ENCODE measurements at regions not wholly inside any gene's neighbourhood (a gene's known extent, or its start where the extent isn't known, plus 50 kb on each side); places are given as distances from the start of the nearest gene placed in this dataset.

DNA sequence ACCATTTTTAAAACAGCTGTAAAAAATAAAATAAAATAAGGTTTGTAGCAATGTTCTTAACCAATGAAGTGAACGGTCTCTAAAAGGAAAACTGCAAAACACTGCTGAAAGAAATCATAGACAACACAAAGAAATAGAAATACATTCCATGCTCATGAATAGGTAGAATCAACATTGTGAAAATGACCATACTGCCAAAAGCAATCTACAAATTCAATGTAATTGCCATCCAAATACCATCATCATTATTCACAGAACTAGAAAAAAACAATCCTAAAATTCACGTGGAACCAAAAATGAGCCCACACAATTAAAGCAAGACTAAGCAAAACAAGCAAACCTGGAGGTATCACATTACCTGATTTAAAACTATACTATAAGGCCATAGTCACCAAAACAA, 67.6 kb upstream of the RGMB start:
- no peak overlapping the region for H3K27ac ChIP-seq (ENCODE audit: extremely low read depth, low read depth, low read length)
- no peaks in the 10 kb centered on the region for H3K36me3 ChIP-seq (ENCODE audit: control insufficient read depth in 2 of 2, insufficient read depth in 1 of 2, low read length in 2 of 2)
- TF ChIP-seq REPIN1 (tag by site-specific recombination; IDR thresholded peaks at IDR 0.05; ENCODE audit: low read depth), result no peak
- no peak for TF ChIP-seq TSHZ1 (tag by site-specific recombination; IDR thresholded peaks at IDR 0.05; ENCODE audit: borderline replicate concordance)
- TF ChIP-seq ZNF280C (tag by site-specific recombination; IDR thresholded peaks at IDR 0.05), result no peak
- TF ChIP-seq, protein P1, sequence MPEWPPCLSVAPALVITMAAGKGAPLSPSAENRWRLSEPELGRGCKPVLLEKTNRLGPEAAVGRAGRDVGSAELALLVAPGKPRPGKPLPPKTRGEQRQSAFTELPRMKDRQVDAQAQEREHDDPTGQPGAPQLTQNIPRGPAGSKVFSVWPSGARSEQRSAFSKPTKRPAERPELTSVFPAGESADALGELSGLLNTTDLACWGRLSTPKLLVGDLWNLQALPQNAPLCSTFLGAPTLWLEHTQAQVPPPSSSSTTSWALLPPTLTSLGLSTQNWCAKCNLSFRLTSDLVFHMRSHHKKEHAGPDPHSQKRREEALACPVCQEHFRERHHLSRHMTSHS (tag by site-specific recombination; IDR thresholded peaks at IDR 0.05), result no peak
- no peak for TF ChIP-seq GFI1B (tag by site-specific recombination; IDR thresholded peaks at IDR 0.05)
- TF ChIP-seq ZNF302 (tag by site-specific recombination; IDR thresholded peaks at IDR 0.05; ENCODE audit: low read depth), result no peak
- no peak for TF ChIP-seq ZNF707 (tag by site-specific recombination; IDR thresholded peaks at IDR 0.05)
- no peak for TF ChIP-seq TRIM28 (IDR thresholded peaks at IDR 0.05; ENCODE audit: borderline replicate concordance, low read length)
- TF ChIP-seq KLF1 (tag by site-specific recombination; IDR thresholded peaks at IDR 0.05), result no peak
- TF ChIP-seq, protein P2, sequence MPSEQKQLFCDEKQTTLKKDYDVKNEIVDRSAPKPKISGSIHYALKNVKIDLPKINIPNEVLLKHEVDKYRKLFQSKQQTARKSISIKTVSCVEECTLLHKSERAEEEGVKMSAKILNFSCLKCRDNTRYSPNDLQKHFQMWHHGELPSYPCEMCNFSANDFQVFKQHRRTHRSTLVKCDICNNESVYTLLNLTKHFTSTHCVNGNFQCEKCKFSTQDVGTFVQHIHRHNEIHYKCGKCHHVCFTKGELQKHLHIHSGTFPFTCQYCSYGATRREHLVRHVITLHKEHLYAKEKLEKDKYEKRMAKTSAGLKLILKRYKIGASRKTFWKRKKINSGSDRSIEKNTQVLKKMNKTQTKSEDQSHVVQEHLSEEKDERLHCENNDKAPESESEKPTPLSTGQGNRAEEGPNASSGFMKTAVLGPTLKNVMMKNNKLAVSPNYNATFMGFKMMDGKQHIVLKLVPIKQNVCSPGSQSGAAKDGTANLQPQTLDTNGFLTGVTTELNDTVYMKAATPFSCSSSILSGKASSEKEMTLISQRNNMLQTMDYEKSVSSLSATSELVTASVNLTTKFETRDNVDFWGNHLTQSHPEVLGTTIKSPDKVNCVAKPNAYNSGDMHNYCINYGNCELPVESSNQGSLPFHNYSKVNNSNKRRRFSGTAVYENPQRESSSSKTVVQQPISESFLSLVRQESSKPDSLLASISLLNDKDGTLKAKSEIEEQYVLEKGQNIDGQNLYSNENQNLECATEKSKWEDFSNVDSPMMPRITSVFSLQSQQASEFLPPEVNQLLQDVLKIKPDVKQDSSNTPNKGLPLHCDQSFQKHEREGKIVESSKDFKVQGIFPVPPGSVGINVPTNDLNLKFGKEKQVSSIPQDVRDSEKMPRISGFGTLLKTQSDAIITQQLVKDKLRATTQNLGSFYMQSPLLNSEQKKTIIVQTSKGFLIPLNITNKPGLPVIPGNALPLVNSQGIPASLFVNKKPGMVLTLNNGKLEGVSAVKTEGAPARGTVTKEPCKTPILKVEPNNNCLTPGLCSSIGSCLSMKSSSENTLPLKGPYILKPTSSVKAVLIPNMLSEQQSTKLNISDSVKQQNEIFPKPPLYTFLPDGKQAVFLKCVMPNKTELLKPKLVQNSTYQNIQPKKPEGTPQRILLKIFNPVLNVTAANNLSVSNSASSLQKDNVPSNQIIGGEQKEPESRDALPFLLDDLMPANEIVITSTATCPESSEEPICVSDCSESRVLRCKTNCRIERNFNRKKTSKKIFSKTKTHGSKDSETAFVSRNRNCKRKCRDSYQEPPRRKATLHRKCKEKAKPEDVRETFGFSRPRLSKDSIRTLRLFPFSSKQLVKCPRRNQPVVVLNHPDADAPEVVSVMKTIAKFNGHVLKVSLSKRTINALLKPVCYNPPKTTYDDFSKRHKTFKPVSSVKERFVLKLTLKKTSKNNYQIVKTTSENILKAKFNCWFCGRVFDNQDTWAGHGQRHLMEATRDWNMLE (tag by site-specific recombination; conservative IDR thresholded peaks at IDR 0.05; ENCODE audit: low read depth), result no peak
- no peak for TF ChIP-seq ZNF529 (tag by site-specific recombination; IDR thresholded peaks at IDR 0.05; ENCODE audit: insufficient replicate concordance)
- TF ChIP-seq ZNF776 (tag by site-specific recombination; IDR thresholded peaks at IDR 0.05; ENCODE audit: borderline replicate concordance), result no peak
- H3K4me1 ChIP-seq (ENCODE audit: control insufficient read depth, insufficient read depth, low read length), result no peaks in the 10 kb centered on the region
- ChIA-PET POLR2A (no interaction called here), CTCF (no interaction called here)
- H3K9me3 ChIP-seq (ENCODE audit: control insufficient read depth, insufficient read depth, low read depth, low read length), result no peaks in the 10 kb centered on the region
- no peak overlapping the region for H3K4me3 ChIP-seq (ENCODE audit: low read depth, low read length)

- TF ChIP-seq ZNF624 (tag by site-specific recombination; IDR thresholded peaks at IDR 0.05), result no peak
- no peak for TF ChIP-seq KLF7 (tag by site-specific recombination; IDR thresholded peaks at IDR 0.05; ENCODE audit: borderline replicate concordance)
- no peak for TF ChIP-seq ZNF146 (tag by site-specific recombination; IDR thresholded peaks at IDR 0.05)
- no peak for TF ChIP-seq ZFP3 (tag by site-specific recombination; IDR thresholded peaks at IDR 0.05; ENCODE audit: low read depth)
- CTCF ChIA-PET, result interaction anchor here (0.7 to 0.8 kb wide), 2 partner anchors 12 to 354 kb away, joined by 3 read pairs; no protein-coding TSS in a partner anchor
- POLR2A ChIA-PET, result interaction anchor here (0.7 kb wide), 1 partner anchor 78 kb away, joined by 3 read pairs; no protein-coding TSS in a partner anchor
- no peak overlapping the region for H3K4me3 ChIP-seq (ENCODE audit: low read depth, low read length)
- no peaks in the 10 kb centered on the region for H3K9me3 ChIP-seq (ENCODE audit: control insufficient read depth, insufficient read depth, low read depth, low read length)
- H3K27ac ChIP-seq (ENCODE audit: extremely low read depth, low read depth, low read length), result no peak overlapping the region
- H3K36me3 ChIP-seq (ENCODE audit: control insufficient read depth in 2 of 2, insufficient read depth in 1 of 2, low read length in 2 of 2), result no peaks in the 10 kb centered on the region
- no peaks in the 10 kb centered on the region for H3K4me1 ChIP-seq (ENCODE audit: control insufficient read depth, insufficient read depth, low read length)
Observed at GRCh38 chr5:98709681-98710080, 63.8 kb upstream of the RGMB start.
